ENCODE measurements at regions not wholly inside any gene's neighbourhood (a gene's known extent, or its start where the extent isn't known, plus 50 kb on each side); places are given as distances from the start of the nearest gene placed in this dataset.
"Not testable (repeated sequence)": the region's sequence is repeated elsewhere in the genome, so short reads cannot be mapped to it uniquely, and the experiment has no call there.

DNA sequence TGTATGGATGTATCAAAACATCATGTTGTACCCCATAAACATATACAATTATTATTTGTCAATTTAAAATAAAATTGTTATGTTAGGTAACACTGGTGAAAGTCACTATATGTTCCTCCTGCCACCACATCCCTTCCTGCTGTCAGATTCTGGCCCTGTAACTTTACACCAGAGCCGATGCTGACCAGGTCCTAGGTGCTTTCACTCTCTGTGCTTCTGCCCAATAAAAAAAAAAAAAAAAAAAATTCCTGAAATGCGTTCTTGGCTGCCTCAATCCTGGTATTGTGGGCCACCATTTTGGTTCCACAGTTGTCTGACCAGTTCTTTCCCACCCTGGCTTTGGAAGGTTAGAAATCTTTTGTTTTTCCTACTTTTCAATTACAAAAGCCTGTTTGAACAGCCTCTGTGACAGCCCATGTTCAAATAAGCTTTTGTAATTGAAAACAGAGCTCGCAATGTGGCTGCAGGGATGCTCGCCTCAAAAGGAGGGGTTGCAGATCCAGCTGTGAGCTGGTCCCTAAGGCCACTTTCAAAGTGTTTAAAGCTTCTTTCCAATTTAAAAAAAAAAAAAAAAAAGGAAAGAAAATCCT, 831.0 kb upstream of the EEF2KMT start:
- DNase-seq = peak; percentile 17

DNA sequence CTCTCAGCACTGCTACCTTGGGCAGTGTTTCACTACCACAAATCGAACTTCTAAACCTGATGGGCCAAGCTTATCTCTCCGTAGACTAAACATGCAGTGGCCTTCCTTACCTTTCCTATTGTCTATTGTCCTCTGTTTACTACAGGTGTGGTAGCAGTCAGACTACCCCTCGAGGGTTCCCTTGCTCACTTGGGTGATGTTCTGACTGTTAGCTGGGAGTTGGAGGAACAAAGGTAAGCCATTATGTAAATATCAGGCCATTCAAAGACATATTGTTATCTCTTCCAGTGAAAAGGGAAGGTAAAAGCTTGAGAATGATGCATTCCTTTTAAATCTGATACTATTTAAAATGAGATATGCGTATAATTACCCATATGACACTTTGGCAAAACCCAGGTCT, 828.3 kb upstream of the EEF2KMT start:
- no peak for DNase-seq

DNA sequence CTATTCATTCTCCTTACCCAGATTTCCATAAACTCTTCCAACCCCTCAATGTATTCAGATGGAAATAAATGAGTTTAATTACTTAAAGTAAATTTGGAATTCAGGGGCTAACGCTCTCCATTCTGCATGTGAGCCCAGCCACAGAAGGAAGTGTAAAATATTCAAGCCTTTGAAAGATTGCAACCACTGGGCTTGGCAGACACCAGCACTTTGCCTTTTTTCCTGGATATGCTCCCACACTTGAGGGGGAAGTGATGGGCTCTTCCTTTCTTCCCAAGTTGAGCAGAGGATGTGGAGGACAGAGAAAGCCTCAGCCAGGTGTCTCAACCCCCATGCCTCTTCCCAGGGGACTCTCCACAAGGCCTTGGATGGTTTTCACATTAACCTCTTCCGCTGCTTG, 825.1 kb upstream of the EEF2KMT start:
- no peak for DNase-seq

DNA sequence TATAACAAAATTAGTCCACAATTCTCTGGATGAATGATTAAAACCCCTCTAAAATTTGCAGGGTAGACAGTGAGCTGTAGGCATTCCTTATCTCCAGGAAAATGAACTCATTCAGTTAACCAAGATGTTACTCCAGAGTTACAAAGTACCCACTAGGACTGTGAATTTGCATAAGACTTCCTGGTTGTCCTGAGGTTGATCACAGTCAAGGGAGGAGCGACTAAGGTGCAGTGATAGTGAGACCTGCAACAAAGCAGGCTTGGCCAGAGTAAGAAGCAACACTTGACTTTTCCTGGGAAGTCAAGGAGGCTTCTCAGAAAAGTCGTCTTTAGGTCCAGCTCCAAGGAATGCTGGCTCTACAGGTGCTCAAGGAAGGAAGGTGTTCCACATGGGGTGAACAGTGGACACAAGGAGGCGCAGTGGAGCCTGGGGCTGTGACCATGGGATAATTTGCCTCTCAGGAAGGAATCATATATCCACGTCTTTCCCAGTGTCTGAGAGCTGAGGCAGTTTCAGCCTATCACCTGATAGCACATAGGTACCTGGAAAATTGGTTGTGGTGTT, 821.1 kb upstream of the EEF2KMT start:
- DNase-seq = no peak

DNA sequence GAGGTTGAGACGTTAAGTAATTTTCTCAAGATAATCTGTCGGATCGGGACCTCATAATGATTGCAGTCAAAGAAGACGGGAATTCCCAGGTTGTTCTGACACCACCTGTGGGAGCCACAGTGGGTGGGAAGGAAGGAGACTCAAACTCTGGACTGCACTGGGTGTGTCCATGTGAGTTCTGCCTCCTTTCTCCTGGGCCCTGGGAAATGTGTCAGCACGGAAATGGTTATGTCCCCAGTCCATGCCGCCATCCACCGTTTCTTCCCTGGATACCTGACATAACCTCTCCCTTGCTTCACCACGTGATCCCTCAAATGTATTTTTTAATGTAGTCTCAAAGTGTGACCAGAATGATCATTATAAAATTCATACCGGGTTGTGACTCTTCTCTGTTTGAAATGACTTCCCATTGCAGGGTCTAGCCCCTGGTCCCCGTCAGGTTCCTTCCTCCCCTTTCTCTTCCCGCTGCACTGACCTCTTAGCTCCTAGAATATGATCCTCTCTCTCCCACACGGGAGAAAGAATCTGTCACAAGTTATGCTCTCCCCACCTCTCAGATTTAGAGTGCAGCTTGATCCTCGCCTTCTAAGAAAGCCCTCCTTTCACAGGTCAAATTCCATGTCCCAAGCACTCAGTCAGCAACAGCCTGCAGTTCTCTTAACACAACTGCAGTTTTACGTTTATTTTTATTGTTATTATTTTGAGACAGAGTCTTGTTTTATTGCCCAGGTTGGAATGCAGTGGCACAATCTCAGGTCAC, 820.0 kb upstream of the EEF2KMT start:
- DNase-seq = no peak

DNA sequence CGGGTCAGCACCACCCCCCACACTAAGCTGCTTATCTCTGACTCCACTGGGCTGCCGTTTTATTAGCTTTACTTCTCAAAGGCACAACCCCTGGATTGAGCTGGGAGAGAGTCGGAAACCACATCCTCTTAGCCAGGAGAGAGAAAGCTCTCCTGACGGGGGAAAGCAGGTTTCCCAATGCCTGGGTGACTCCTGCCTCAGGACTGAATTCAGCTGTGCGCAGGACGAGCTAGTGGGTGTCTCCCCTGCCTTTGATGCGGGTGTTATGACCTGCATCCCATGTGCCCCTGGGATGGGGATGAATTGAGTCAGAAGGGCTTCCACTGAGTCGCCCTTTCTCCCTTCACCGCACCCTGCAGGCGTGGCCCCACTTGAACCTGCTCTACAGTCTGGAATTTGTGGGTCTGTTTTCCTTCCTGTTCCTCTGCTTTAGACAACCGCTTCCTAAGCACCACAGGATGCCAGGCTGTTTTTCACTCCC, 819.2 kb upstream of the EEF2KMT start:
- DNase-seq = no peak

DNA sequence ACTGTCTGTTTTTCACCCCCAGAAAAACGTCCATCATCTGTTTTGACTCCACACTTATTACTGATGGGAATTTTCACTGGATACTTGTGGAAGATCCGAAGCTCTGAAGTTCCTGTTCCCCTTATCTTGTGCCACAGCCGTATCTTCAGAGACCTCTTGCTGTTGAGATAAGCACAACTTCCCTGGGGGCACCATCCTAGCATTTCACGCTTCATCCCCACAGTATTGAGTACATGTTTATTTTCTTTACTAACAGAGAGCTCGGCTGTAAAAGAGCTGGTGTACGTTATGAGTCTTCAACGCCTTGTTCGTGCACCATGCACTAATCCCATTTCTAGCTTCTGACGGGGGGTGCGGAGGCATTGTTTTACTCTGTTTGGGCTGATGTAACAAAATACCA, 813.6 kb upstream of the EEF2KMT start:
- DNase-seq = no peak

DNA sequence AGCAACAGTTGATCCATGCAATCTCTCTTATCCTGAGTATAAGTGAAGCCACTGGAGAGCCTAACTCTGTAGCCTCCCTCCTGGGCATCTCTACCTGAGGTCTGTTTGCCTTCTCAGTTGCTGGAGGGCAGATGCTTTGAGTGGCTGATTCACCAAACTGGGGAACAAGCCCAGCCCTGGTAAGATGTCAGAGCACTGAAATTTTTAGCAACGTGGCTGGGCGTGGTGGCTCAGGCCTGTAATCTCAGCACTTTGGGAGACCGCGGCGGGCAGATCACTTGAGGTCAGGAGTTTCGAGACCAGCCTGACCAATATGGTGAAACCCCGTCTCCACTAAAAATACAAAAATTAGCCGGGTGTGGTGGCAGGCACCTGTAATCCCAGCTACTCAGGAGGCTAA, 812.0 kb upstream of the EEF2KMT start:
- DNase-seq = not testable (repeated sequence)

DNA sequence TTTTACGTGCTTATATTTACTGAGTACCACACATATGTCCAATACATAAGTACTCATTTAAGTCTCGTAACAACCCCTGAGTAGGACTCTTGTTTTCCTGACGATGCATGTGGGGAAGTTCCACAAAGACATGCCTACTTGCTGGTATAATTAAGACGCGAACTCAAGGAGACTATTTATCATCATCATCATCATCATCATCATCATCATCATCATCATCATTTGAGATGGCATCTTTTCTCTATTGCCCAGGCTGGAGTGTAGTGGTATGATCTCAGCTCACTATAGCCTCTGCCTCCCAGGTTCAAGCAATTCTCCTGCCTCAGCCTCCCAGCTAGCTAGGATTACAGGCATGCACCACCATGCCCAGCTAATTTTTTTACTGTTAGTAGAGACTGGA, 809.9 kb upstream of the EEF2KMT start:
- DNase-seq = no peak

DNA sequence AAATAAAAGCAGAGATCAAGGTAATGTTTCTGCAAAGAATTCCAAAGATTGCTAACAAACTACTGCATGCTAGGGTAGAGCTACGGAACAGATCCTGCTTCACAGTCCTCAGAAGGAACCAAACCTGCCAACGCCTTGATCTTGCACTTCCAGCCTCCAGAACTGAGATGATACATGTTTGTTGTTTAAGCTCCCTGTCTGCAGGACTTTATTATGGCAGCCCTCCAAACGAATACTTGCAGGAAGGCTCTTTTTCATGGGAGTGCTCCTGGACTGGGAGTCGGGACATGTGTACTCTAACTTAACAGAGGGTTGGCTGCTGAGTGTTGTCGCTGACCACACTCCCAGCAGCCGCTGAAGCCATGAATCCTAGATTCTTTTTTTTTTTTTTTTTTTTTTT, 808.8 kb upstream of the EEF2KMT start:
- no peak for DNase-seq

DNA sequence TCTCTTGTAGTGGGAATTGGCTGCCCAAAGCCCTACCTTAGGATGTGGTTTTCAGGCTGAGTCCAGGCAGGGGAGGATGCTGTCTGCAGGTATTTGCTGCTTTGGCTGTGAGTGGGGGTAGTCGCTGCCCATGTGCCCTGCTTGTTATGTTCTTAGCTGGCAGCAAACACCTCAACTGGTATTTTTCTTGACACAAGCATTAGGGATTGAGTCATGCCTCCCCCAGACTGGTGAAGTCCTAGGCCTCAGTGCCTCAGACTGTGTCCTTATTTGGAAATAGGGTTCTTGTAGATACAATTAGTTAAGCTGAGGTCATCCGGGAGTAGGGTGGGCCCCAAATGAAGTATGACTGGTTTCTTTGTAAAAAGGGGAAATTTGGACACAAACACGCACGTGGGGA, 808.3 kb upstream of the EEF2KMT start:
- no peak for DNase-seq

DNA sequence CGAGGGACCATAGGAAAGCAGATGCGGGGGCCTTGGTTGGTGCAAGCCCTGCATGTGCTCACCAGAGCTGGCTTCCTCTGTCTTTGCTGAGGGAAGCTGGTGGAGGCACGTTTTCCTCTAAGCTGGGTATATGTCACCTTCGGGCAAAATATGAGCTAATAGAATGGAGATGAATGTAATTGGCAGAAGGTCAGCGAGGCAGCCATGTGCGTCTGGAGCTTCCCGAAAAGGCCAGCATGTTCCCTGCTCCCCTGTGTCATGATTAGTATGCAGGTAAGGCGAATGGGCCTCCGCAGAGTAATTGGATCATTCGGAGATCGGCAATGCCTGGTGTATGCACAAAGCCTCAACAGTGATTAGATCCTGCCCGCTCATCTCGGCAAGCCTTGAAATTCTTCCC, 806.2 kb upstream of the EEF2KMT start:
- no peak for DNase-seq

DNA sequence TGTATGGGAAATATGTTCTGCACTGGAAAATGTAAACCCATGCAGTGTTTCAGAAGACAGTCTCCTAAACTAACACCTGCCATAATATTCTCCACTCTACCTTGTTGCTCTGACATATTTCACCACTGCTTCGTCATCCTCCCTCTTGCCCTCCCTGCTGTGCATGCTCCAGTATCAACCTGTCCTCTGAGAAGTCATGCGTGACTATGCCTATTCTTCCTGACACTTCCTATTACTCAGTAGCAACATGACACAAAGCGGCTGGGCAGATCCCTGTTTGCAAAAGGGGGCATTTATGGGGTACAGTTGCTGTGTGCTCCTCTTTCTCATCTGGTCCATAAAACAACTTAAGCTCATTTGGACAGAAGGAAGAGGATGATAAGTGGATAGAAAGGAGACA, 805.6 kb upstream of the EEF2KMT start:
- no peak for DNase-seq

DNA sequence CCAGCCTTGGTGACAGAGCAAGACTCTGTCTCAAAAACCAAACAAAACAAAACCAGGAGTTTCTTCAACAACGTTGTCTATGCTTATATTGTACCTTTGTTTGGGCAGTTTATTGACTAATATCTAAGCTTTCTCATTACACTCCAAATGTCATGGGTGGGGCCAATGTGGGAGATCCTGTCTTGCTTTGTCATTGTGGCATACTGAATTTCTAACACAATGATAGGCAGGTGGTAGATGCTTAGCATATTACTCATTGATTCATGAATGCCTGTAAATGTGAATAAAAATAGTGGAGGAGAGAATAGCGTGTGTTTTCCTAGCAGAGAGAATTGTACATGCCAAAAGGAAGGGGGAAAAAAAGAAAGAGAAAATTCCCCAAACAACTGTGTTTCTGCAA, 802.5 kb upstream of the EEF2KMT start:
- DNase-seq = no peak

DNA sequence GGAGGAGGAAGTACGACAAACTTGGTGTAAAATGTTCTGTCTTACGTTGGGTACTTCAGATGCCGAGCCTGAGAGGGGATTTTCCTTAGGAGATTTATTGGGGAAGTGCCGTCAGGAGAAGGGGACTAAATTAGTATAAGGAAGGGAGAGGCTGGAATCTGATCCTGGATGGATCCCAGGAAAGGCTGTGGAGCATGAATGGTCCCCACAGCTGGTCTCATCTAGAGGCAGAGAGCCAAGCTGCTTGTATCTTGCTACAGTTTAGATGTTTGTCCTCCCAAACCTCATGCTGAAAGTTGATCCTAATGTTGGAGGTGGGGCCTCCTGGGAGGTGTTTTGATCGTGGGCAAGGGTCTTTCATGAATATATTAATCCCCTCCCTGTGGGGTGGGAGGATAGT, 798.4 kb upstream of the EEF2KMT start:
- DNase-seq = no peak

DNA sequence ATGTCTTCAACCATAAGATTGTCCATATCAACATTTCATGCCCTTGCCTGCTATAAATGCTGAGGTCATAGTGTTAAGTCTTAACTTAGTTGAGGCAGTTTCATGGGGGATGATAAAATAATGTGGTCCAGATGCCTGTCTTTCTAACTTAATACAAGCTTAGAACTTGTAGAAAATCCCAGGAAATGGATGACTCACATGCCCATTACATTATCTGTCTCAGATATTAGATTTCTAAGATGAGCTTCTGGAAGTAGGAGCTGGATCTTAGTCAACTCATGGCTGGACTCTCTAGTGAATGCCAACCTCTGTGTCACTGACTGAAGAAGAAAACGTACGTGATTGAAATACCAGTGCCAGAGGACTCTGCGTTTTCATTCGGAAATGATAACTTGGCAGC, 797.5 kb upstream of the EEF2KMT start:
- DNase-seq = no peak

DNA sequence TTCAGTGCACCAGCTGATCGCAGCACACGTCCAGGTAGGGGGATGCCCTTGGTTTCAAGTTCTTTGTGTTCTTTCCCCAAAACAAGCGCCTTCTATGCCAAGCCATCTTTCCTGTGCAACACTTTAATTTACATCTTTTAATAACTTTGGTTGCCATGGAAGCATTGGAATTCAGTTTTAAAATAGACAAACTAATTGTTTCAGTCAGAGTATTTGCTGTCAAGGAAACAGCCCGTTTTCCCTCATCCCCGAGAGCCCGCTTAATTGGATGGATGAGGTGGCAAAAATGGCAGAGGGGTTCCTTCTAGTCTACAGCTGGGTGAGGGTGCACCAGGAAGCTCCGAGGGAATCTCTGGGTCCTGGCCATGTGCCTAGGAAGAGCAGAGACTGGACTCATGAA, 793.7 kb upstream of the EEF2KMT start:
- DNase-seq = no peak

DNA sequence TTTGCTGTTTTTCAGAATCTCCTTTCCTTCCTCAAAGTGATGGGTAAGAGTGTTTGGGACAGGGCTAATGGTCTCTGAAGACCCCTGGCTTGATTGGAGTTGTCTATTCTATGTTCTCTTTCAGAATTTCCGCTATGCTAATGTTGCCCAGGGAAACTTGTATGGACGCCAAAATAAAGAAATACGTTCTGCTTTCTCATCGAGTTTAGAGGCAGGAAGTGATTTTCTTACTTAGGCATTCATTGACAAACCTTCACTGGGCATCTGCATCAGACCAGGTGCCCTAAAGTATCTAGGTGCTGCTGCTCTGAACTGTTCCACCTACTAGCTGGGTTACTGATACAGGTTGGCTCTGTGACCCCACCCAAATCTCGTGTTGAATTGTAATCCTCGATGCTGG, 787.9 kb upstream of the EEF2KMT start:
- DNase-seq = no peak

DNA sequence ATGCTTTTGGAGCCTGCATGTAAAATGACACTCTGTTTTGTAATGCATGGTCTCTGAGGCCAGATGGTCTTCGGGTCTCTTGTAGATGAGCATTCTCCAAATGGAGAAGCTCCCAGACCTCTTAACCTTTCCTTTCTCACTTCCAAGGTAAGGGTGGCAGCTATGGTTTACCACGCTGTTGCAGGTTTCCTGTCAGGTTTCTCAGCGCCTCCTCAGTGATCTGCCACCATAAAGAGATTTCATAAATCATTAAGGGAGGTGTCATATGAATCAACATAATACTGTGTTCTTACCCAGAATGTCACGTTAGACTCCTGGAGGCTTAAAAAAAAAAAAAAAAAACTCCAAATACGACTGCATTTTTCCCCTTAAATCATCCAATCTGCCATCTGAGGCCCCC, 787.4 kb upstream of the EEF2KMT start:
- no peak for DNase-seq

DNA sequence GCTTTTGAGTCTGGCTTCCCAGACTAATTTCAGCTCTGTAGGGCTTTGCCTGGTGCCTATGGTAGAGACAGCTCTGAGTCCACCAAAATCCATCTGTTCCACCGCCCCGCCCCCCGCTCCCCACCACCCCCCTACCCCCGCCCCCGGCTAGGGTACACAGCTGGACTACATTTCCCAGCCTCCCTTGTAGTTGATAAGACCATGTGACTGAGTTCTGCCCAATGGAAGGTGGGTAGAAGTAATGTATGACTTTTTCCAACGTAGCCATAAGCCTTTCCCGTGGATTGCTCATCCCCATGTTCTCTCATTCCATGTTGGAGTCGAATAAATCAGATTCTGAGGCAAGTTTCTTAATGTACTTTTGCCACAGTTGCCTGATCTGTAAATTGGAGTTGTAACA, 786.7 kb upstream of the EEF2KMT start:
- no peak for DNase-seq

DNA sequence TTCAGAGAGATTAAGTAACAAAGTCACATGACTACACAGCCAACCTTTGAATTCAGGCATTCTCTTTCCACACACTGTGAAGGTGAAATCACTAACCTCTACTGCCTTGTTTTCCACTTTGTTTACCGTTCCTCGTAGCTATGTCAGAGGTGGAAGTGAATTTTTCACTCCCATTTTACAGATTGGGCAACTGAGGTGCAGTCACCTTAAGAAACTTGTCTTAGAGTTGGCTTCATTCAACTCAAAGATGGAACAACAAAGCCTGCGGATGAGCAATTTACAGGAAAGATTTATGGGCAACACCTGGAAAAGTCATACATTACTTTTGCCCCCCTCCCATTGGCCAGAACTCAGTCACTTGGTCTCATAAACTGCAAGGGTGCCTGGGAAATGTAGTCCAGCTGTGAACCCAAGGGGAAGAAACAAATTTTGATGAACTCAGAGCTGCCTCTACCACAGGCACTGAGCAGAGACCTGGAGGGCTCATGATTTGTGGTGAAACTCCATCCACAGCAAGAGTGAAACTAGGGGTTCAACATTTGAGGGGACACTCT, 784.6 kb upstream of the EEF2KMT start:
- no peak for DNase-seq

DNA sequence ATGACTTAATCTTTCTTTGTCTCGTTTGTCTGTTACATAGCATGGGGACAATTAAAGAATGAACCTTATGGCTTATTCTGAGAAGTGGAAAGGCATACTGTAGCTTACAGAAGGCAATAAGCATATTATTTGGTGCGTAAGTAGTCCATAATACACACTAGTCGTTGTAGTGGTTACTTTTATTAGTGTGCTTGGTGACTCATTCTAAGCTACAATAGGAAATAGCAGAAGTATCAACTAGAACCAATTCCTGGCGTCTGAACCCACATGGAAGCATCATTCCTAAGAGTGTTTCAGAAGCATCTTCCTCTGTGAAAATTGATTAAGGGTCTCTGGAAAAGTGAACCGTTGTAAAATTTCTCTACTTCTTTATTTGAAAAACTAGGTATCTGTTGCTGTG, 777.8 kb upstream of the EEF2KMT start:
- DNase-seq = no peak

DNA sequence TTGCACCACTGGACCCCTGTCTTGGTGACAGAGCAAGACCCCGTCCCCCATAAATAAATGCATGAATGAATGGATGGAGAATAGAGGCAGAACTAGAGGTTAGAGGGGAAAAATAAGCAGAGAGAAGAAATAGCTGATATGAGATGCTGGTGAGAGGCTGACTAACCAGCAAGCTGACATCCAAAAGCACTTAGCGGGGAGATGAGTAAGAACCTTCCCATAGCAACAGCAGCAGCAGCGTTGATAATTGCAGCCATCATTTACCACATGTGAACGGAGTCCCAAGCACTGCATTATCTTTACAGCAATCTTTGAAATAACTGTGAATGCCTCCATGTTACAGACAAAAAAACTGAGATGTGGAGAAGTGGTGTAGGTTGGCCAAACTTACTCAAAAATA, 777.3 kb upstream of the EEF2KMT start:
- DNase-seq = no peak

DNA sequence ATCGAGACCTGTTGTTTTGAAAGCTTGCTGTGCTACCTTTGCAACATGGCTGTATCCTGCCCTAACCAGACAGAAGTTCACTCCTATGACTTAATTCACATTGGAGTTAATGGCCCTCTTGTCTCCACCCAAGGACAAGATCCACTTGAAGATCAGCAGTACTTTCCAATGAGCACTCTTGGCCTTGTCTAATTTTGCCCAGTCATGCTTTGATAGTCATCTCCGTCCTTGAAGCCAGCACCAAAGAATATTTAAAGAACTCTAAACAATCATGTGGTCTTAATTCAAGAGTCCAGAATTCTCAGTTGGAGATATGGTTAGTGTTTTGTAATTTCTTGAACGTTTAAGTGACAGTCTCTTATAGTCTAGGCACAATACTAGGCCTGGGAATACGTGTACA, 775.6 kb upstream of the EEF2KMT start:
- no peak for DNase-seq
